ENCODE measurements at regions not wholly inside any gene's neighbourhood (a gene's known extent, or its start where the extent isn't known, plus 50 kb on each side); places are given as distances from the start of the nearest gene placed in this dataset.

DNA sequence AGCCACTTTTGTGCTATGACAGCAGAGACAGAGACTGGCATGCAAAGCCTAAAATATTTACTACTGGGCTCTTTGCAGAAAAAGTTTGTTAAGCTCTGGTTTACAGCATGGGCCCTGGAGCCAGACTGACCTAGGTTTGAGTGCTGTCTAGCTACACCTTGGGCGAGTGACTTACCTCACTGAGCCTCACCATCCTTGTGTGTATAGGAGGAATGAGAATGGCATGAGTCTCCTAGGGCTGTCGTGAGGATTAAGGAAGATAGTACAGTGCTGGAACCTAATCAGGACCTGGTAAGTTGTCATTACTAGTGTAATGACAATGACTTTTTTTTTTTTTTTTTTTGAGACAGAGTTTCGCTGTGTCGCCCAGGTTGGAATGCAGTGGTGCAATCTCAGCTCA lies 65.2 kb downstream of the MSX2 start:
- TF ChIP-seq, protein P1, sequence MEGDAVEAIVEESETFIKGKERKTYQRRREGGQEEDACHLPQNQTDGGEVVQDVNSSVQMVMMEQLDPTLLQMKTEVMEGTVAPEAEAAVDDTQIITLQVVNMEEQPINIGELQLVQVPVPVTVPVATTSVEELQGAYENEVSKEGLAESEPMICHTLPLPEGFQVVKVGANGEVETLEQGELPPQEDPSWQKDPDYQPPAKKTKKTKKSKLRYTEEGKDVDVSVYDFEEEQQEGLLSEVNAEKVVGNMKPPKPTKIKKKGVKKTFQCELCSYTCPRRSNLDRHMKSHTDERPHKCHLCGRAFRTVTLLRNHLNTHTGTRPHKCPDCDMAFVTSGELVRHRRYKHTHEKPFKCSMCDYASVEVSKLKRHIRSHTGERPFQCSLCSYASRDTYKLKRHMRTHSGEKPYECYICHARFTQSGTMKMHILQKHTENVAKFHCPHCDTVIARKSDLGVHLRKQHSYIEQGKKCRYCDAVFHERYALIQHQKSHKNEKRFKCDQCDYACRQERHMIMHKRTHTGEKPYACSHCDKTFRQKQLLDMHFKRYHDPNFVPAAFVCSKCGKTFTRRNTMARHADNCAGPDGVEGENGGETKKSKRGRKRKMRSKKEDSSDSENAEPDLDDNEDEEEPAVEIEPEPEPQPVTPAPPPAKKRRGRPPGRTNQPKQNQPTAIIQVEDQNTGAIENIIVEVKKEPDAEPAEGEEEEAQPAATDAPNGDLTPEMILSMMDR (IDR thresholded peaks at IDR 0.05), result no peak
- no peak for TF ChIP-seq POLR2A (IDR thresholded peaks at IDR 0.05)

All from lower leg skin (tissue), 3 donors.